ENCODE measurements at regions not wholly inside any gene's neighbourhood (a gene's known extent, or its start where the extent isn't known, plus 50 kb on each side); places are given as distances from the start of the nearest gene placed in this dataset.
A peak's percentile ranks its signal among the peaks of the same experiment; 100 is the strongest.

GRCh38 chr18:67232406-67232805 lies 284.1 kb downstream of the DSEL start:
- DNase-seq (ENCODE audit: low spot score) = no peak

GRCh38 chr18:67222887-67223286 lies 293.6 kb downstream of the DSEL start:
- DNase-seq (ENCODE audit: low spot score) = no peak

GRCh38 chr18:67219821-67220220 lies 296.7 kb downstream of the DSEL start:
- no peak for DNase-seq (ENCODE audit: low spot score)

- DNase-seq (ENCODE audit: low spot score) = no peak
These were observed 298.0 kb downstream of the DSEL start for GRCh38 chr18:67218556-67218955.

- peak; percentile 64 for DNase-seq (ENCODE audit: low spot score)
These were observed 298.9 kb downstream of the DSEL start for GRCh38 chr18:67217551-67218166.

- no peak for DNase-seq (ENCODE audit: low spot score)
These were observed 299.7 kb downstream of the DSEL start for GRCh38 chr18:67216846-67217245.

GRCh38 chr18:67215686-67216085 lies 300.8 kb downstream of the DSEL start:
- DNase-seq (ENCODE audit: low spot score) = no peak

GRCh38 chr18:67211646-67212045 lies 304.9 kb downstream of the DSEL start:
- DNase-seq (ENCODE audit: low spot score) = no peak

- DNase-seq (ENCODE audit: low spot score) = no peak
These were observed 315.9 kb downstream of the DSEL start for GRCh38 chr18:67200665-67201064.

- peak; percentile 69 for DNase-seq (ENCODE audit: low spot score)
These were observed 316.4 kb downstream of the DSEL start for GRCh38 chr18:67199993-67200617.

GRCh38 chr18:67194886-67195285 lies 321.6 kb downstream of the DSEL start:
- DNase-seq (ENCODE audit: low spot score) = no peak

GRCh38 chr18:67192535-67192934 lies 324.0 kb downstream of the DSEL start:
- DNase-seq (ENCODE audit: low spot score) = no peak

GRCh38 chr18:67183398-67183797 lies 333.1 kb downstream of the DSEL start:
- no peak for DNase-seq (ENCODE audit: low spot score)

- DNase-seq (ENCODE audit: low spot score) = no peak
These were observed 336.8 kb downstream of the DSEL start for GRCh38 chr18:67179726-67180125.

- no peak for DNase-seq (ENCODE audit: low spot score)
These were observed 356.9 kb downstream of the DSEL start for GRCh38 chr18:67159662-67160061.

- DNase-seq (ENCODE audit: low spot score) = no peak
These were observed 361.5 kb downstream of the DSEL start for GRCh38 chr18:67154979-67155378.

GRCh38 chr18:67151366-67151765 lies 365.2 kb downstream of the DSEL start:
- peak; percentile 91 for DNase-seq (ENCODE audit: low spot score)

- DNase-seq (ENCODE audit: low spot score) = no peak
These were observed 370.8 kb downstream of the DSEL start for GRCh38 chr18:67145586-67146292.

GRCh38 chr18:67144329-67144728 lies 372.2 kb downstream of the DSEL start:
- DNase-seq (ENCODE audit: low spot score) = no peak

- no peak for DNase-seq (ENCODE audit: low spot score)
These were observed 373.5 kb downstream of the DSEL start for GRCh38 chr18:67143028-67143427.

- no peak for DNase-seq (ENCODE audit: low spot score)
These were observed 373.9 kb downstream of the DSEL start for GRCh38 chr18:67142604-67143003.

- DNase-seq (ENCODE audit: low spot score) = no peak
These were observed 376.0 kb downstream of the DSEL start for GRCh38 chr18:67140495-67140894.

GRCh38 chr18:67139899-67140298 lies 376.6 kb downstream of the DSEL start:
- DNase-seq (ENCODE audit: low spot score) = no peak

Measured in putamen (tissue), 1 donor.